ENCODE measurements at regions not wholly inside any gene's neighbourhood (a gene's known extent, or its start where the extent isn't known, plus 50 kb on each side); places are given as distances from the start of the nearest gene placed in this dataset.
"Not testable (repeated sequence)": the region's sequence is repeated elsewhere in the genome, so short reads cannot be mapped to it uniquely, and the experiment has no call there.

DNA sequence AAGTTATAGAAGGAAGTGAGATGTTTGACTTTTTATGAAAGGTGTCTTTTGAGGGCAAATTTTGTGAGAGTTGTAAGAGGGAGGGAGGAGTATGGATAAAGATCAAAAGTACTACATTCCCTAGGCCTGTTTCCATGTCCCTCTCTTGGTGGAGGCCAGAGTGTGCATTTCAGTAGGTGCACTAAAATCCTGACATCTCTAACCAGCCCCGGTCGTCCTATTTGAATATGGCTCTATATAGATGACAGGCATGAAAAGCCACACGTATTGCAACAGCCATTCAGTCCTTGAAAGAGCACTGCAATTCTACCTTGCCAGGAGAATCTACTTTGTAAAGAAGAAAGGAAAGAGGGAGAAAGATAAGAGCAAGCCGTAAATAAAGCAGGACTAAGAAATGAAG, 510.1 kb downstream of the IRS2 start:
- DNase-seq (ENCODE audit: low read depth in 3 of 3) = no peak

DNA sequence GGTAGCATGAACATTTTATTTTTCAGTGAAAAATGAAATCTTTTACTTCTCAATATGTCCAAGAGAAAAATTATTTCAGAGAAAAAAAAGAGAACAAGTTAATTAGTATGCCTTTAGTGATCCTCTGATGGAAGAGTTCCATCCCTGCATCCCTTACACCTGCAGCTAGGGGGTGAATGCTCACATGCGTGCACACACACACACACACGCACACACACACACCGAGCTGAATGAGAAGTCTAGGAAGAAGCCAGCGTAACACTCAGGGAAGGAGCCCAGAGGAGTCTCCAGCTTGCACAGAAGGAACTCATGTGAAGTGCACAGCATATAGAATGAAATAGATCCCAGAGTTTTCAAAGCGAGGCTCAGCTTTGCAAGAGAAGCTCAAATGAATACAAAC, 510.5 kb downstream of the IRS2 start:
- DNase-seq (ENCODE audit: low read depth in 3 of 3) = no peak

DNA sequence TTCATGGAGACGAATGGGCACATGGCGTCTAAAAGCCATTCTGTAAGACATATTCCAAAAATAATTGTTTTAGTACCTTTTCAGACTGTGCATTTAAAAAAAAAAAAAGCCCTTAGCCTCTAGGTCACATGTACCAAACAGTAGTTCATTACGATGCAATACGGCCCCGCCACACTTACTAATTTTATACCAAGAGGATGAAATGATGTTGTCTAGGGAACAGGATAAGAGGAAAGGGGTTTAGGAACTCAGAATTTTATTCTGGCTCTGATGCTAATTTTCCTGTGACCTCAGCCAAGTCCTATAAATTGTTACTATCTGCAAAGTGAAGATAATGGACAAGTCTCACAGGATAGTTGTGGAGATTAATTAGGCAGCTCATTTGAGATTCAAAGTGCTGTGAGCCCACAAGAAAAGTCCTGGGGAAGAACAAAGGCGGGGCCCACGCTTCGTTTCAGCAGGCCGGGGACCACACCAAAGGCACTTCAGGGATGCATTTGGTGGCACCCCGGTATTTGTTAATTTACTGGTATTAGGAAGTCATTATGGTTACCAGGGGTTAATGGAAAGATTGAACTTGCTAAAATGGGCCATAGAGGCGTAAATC, 511.1 kb downstream of the IRS2 start:
- DNase-seq (ENCODE audit: low read depth in 3 of 3) = no peak

DNA sequence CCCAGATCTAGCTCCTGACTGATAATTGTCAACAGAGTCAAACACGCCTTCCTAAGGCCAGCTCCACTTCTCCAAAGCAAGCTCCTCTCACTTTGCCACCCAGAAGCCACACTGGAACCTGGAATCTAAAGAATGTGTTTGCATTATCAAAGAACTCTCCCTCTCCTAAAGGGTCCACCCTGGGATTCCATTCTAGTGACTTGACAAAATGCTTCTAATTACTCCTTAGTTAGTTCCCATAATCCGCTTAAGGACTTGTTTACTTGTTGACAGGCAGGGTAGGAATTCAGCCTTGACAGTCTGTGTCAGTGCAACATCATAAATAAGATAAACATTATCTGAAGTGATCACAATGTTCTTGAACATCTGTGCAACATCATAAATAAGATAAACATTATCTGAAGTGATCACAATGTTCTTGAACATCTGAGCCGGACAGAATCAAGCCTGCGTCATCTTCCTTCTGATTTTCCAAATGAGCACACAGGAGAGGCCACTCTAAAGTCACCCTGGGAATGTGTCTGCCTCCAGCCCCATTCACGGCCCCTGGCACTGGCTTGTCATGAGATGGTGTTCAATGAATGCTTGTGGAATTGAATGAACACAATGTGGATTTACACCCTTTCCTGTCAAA, 512.1 kb downstream of the IRS2 start:
- DNase-seq (ENCODE audit: low read depth in 3 of 3) = no peak

DNA sequence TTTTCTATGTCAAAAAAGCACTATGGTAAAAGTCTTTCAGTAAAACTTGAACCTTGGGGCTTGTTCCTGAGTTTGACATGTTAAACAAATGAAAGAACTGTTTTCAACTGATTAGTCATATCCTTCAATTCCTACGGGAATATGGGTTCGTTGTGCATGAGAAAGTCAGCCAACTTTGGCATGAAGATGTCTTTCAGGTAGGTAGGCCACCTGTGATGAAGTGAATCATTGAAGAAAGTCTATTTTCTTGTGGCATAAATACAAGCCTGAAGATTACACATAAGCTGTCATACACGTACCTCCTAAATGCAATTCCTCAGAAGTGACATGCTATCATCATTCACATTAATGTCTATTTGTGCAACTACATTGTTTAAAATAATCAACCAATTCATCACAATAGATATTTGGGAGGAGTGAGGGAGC, 513.0 kb downstream of the IRS2 start:
- DNase-seq (ENCODE audit: low read depth in 3 of 3) = no peak

DNA sequence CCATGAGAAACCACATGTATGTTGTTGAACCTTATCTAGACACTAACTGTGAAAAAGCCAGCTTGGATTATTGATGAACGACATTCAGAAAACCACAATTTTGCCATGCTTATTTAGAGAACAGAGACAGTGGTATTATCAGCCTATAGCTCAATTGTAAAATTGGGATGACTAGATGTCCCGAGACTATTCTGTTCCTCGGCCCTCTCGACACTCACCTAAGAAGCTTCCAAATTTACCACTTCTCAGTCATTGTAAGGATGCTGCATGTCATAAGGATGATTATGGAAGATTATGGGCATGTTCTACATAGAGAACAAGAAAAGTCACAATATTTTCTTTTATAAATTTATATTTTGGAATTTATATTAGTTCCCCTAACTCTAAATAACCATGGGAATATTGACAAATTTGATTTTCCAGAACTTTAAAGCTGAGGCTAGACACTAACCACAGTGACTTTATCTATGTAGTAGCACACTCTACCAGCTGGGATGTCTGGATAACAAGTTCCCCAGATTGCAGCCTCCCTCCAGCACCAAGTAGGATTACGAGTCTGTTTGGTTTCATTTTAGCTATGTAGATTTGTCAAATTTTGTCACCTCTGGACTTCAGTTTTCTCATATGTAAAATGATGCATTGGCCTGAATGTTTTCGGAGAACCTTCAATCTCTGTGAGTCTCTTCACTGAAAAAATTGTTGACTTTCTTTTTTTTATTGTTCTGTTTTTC, 513.6 kb downstream of the IRS2 start:
- no peak for DNase-seq (ENCODE audit: low read depth in 3 of 3)

DNA sequence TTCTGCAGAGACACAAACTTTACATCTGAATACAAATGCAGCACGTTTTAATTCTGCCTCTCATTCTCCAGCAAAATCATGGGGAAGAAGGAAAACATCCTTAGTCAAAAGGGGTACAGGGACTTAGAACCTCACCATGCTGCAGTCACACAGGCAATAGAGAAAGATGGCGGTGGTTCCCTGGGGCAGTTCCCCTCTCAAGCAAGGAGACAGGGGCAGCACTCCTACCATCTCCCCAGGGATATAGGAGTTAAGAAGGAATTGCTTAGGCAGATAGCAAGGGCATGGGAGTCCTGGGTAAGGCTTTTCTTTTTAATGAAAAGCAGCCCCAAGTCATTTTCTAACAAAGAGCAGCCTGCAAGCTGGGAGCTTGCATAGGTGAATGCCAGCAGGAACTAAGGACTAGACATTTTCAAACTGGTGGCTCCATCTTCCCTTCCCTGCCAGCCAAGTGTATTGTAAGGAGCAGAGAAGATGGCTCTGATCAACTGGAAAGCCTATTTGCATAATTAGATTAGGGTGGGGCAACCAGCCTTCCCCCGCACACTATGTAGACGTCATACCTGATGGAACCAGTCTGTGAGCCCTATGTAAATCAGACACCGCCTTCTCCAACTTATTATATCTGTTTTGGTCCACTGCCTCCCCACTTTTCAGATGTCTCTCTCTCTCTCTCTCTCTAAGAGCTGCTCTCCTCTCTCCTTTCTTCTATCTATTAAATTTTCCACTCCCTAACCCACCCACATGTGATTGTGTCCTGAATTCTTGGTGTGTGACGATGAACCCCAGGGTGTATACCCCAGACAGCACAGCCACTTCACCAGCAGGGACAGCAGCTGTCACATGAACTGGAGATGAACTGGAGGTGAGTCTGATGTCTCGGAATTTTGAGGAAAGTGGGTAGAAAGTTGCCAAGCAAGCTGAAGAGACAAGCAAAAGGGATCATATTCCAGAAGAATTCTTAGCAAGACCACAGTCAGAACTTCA, 514.5 kb downstream of the IRS2 start:
- DNase-seq (ENCODE audit: low read depth in 3 of 3) = no peak

DNA sequence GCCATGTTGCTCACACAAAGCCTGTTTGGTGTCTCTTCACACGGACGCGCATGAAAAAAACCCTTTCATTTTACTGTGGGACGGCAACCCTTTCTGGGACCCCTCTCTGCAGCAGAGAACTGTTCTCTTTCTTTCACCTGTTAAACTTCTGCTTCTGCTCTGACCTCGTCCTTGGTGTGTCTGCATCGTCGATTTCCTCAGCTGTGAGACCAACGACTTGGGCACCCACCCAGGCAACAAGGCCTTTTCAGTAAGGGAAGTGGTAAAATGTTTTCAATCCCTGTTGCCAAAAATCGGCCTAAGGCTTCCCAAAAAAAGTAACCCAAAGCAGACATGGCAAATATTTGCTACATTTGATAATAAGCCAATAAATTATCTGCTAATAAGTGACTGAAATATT, 515.3 kb downstream of the IRS2 start:
- DNase-seq (ENCODE audit: low read depth in 3 of 3) = no peak

DNA sequence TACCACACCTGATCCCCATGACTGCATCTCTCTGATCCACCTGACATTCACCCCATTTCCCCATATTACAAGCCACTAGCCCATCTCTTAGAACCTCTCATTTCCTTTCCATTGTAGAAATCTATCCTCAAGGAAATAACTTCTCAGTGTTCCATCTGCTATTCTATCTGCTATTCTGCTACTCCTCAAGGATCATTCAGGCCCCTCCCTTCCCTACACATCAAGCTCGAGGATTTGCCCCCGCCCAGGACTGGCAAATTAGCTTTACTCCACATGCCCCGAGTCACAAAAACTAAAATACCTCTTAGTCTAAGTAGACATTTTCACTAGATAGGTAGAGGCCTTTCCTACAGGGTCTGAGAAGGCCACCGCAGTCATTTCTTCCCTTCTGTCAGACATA, 517.0 kb downstream of the IRS2 start:
- DNase-seq (ENCODE audit: low read depth in 3 of 3) = not testable (repeated sequence)

DNA sequence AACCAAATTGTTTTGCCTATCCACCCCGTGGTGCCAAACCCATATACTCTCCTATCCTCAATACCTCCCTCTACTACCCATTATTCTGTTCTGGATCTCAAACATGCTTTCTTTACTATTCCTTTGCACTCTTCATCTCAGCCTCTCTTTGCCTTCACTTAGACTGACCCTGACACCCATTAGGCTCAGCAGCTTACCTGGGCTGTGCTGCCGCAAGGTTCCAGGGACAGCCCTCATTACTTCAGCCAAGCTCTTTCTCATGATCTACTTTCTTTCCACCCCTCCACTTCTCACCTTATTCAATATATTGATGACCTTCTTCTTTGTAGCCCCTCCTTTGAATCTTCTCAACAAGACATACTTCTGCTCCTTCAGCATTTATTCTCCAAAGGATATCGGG, 517.9 kb downstream of the IRS2 start:
- not testable (repeated sequence) for DNase-seq (ENCODE audit: low read depth in 3 of 3)

DNA sequence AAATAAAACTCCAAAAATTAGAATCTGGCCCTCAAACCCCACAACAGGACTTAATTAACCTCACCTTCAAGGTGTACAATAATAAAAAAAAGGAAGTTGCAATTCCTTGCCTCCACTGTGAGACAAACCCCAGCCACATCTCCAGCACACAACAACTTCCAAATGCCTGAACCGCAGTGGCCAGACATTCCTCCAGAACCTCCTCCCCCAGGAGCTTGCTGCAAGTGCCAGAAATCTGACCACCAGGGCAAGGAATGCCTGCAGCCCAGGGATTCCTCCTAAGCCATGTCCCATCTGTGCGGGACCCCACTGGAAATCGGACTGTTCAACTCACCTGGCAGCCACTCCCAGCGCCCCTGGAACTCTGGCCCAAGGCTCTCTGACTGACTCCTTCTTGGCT, 519.0 kb downstream of the IRS2 start:
- DNase-seq (ENCODE audit: low read depth in 3 of 3) = not testable (repeated sequence)

DNA sequence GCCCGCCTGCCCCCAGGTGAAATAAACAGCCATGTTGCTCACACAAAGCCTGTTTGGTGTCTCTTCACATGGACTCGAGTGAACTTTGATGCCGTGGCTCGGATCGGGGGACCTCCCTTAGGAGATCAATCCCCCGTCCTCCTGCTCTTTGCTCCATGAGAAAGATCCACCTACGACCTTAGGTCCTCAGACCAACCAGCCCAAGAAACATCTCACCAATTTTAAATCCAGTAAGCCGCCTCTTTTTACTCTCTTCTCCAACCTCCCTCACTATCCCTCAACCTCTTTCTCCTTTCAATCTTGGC, 521.0 kb downstream of the IRS2 start:
- not testable (repeated sequence) for DNase-seq (ENCODE audit: low read depth in 3 of 3)

DNA sequence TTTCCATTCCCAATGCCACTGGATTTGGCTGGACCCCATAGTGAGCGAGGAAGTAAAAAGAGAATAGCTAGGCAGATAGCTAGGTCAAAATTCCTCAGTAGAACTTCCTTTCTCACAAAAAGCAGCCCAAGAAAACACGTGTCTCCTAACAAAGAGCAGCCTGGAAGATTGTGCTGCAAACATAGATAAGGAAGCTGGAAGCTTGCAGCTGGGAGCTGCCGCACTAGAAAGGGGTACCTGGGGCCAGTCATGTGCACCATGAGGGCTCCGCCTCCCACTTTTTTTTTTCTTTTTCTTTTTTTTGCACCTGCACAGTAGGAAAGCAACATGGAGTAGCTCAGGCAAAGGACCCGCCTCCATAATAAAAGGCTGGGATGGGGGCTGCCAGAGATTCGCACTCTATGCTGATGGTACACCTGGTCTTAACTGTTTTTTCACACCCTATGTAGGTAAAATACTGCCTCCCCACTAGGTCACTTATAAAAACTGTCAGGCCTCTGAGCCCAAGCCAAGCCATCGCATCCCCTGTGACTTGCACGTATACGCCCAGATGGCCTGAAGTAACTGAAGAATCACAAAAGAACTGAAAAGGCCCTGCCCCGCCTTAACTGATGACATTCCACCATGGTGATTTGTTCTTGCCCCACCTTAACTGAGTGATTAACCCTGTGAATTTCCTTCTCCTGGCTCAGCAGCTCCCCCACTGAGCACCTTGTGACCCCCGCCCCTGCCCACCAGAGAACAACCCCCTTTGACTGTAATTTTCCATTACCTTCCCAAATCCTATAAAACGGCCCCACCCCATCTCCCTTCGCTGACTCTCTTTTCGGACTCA, 521.6 kb downstream of the IRS2 start:
- not testable (repeated sequence) for DNase-seq (ENCODE audit: low read depth in 3 of 3)

DNA sequence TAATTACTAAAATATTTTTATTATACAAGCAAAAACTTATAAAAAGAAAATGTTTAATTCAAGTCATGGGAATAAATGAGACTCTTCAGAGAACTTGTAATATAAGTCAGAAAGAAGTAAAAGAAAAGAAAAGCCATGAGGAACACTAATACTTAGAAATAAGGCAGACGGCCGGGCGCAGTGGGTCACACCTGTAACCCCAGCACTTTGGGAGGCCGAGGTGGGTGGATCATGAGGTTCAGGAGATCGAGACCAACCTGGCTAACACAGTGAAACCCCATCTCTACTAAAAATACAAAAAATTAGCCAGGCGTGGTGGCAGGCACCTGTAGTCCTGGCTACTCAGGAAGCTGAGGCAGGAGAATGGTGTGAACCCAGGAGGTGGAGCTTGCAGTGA, 528.6 kb downstream of the IRS2 start:
- DNase-seq (ENCODE audit: low read depth in 3 of 3) = not testable (repeated sequence)

All from stimulated activated CD4-positive, alpha-beta T cell treated with anti-CD3 and anti-CD28 coated beads, TNF-alpha, amount 100 ng/mL, for 48 hours (primary cell).